ENCODE measurements at regions not wholly inside any gene's neighbourhood (a gene's known extent, or its start where the extent isn't known, plus 50 kb on each side); places are given as distances from the start of the nearest gene placed in this dataset.
"Not testable (repeated sequence)": the region's sequence is repeated elsewhere in the genome, so short reads cannot be mapped to it uniquely, and the experiment has no call there.

DNA sequence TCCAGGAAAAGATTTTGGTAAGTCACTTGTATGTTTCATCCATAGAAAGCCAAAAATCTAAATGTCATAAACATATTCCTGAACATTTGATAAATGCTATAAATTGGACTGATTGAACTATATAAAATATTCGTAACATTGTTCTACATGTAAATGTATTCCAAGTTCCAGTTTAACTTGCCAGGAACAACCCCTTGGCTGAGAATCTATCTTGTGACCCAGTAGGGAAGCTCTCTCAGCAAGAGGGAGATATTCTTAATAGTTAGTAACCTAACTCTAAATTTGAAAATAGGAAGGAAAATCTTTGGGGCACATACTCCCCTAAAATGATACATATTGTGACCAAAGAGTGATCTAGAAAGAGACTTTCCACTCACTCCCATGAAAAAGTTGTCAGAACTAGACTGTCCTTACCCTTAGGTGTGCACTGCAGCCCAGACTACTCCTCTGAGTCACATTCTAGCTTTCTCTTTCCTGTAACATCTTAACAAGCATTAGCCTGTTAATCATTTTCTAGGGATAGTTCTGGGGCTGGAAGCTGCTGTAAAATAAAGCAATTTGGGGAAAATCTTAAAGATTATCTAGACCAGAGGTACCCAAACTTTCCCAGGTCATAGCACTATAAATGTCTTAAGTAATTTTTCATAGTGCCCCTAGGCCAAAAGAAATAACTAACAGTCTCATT is 73.7 kb upstream of the SKAP2 start (continued):
- TF ChIP-seq FOSL2 (IDR thresholded peaks at IDR 0.05; ENCODE audit: borderline replicate concordance, low read depth) (no peak), RFX5 (IDR thresholded peaks at IDR 0.05; ENCODE audit: low read length) (no peak)

DNA sequence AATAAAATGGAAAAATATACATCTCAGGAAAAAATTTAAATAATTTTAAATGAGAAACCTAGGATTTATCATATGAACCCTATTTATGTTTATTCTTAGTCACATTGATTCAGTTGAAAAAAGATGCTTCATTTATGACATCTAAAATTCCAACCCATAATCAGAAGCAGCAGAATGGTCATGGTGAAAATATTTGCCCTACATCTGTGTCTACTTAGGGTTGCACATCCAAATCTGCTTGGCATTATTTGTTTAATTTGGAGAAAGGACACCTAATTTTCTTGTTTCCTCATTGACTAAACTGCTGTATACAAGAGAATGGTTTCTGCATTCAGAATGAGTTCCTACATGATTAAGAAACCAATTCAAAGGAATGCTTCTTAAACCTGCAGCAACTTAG is 72.9 kb upstream of the SKAP2 start:
- POLR2A ChIA-PET = no interaction called here
- no peak overlapping the region for H3K27ac ChIP-seq (ENCODE audit: low read depth in 2 of 2, low read length in 1 of 2)
- DNase-seq = no peak

DNA sequence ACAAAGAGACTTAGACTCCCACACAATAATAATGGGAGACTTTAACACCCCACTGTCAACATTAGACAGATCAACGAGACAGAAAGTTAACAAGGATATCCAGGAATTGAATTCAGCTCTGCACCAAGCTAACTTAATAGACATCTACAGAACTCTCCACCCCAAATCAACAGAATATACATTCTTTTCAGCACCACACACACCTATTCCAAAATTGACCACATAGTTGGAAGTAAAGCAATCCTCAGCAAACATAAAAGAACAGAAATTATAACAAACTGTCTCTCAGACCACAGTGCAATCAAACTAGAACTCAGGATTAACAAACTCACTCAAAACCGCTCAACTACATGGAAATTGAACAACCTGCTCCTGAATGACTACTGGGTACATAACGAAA is 68.2 kb upstream of the SKAP2 start:
- H3K4me3 ChIP-seq (ENCODE audit: low read depth in 2 of 2, low read length in 1 of 2); H3K9ac ChIP-seq; DNase-seq; H2AFZ ChIP-seq (ENCODE audit: low read depth); POLR2A ChIA-PET; H3K27me3 ChIP-seq (ENCODE audit: insufficient read depth); CTCF ChIA-PET; H3K36me3 ChIP-seq (replicated peaks in 1 of 2; ENCODE audit: control insufficient read depth in 1 of 2, insufficient read depth in 2 of 2, low read length in 1 of 2); H3K4me1 ChIP-seq (ENCODE audit: control insufficient read depth in 1 of 2, insufficient read depth in 2 of 2, low read depth in 1 of 2, low read length in 1 of 2); H3K9me3 ChIP-seq; H3K9me2 ChIP-seq; H4K20me1 ChIP-seq (ENCODE audit: insufficient read depth); H3K79me2 ChIP-seq (ENCODE audit: insufficient read depth); H3K27ac ChIP-seq (ENCODE audit: low read depth in 2 of 2, low read length in 1 of 2); H3K4me2 ChIP-seq; H3F3A ChIP-seq (replicated peaks; ENCODE audit: insufficient read depth): not testable (repeated sequence)
- WGBS (ENCODE audit: low lambda C conversion rate) = 2% methylated on average over 3 of the region's 3 CpGs

More for the DNA sequence above, 72.9 kb upstream of the SKAP2 start:
- Histone ChIP-seq H3K79me2 (ENCODE audit: insufficient read depth) (no peaks in the 10 kb centered on the region), H3K9me3 (no peaks in the 10 kb centered on the region), H2AFZ (ENCODE audit: low read depth) (no peak overlapping the region), H3K4me3 (ENCODE audit: low read depth in 2 of 2, low read length in 1 of 2) (no peak overlapping the region), H3K27me3 (ENCODE audit: insufficient read depth) (no peaks in the 10 kb centered on the region; the same call in 1 of the 2 replicates), H3K4me1 (ENCODE audit: control insufficient read depth in 1 of 2, insufficient read depth in 2 of 2, low read depth in 1 of 2, low read length in 1 of 2) (no peaks in the 10 kb centered on the region), H3K9me2 (no peaks in the 10 kb centered on the region), H3K9ac (no peak overlapping the region), H3F3A (replicated peaks; ENCODE audit: insufficient read depth) (no peaks in the 10 kb centered on the region), H3K4me2 (no peak overlapping the region), H3K36me3 (replicated peaks in 1 of 2; ENCODE audit: control insufficient read depth in 1 of 2, insufficient read depth in 2 of 2, low read length in 1 of 2) (no peaks in the 10 kb centered on the region), H4K20me1 (ENCODE audit: insufficient read depth) (no peaks in the 10 kb centered on the region)
- CTCF ChIA-PET = no interaction called here
- TF ChIP-seq JUND (IDR thresholded peaks at IDR 0.05) (no peak), CHD2 (IDR thresholded peaks at IDR 0.05; ENCODE audit: low read length, partially characterized antibody) (no peak), GATA2 (CRISPR knock-in tag; IDR thresholded peaks at IDR 0.05) (no peak), EP300 (IDR thresholded peaks at IDR 0.05; ENCODE audit: borderline replicate concordance in 1 of 2, low read depth in 1 of 2, low read length in 1 of 2) (no peak)
- TF ChIP-seq, protein P1, sequence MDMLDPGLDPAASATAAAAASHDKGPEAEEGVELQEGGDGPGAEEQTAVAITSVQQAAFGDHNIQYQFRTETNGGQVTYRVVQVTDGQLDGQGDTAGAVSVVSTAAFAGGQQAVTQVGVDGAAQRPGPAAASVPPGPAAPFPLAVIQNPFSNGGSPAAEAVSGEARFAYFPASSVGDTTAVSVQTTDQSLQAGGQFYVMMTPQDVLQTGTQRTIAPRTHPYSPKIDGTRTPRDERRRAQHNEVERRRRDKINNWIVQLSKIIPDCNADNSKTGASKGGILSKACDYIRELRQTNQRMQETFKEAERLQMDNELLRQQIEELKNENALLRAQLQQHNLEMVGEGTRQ (IDR thresholded peaks at IDR 0.05; ENCODE audit: borderline replicate concordance, low read depth, low read length) = no peak

DNA sequence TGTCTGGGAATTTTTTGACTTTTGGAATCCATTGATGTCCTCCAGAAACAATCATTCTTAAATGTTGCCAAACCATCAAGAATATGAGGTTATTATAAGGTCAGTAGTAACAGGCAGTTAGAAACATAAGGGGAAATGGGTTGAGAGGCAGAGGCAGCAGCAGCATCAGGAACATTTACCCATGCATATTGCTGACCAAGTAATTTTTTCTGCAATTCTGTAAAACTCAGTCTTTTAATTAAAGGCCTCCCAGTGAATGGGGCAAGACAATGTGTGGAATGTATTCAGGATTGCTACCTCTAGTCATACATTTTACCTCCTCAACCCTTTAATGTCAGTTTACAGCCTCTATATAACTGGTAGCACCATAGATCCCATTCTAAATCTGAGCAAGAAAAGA is 66.5 kb upstream of the SKAP2 start:
- Histone ChIP-seq H3F3A (replicated peaks; ENCODE audit: insufficient read depth) (no peaks in the 10 kb centered on the region), H4K20me1 (ENCODE audit: insufficient read depth) (no peaks in the 10 kb centered on the region), H3K9ac (no peak overlapping the region), H2AFZ (ENCODE audit: low read depth) (no peak overlapping the region), H3K36me3 (replicated peaks in 1 of 2; ENCODE audit: control insufficient read depth in 1 of 2, insufficient read depth in 2 of 2, low read length in 1 of 2) (no peaks in the 10 kb centered on the region), H3K27ac (ENCODE audit: low read depth in 2 of 2, low read length in 1 of 2) (no peak overlapping the region), H3K4me2 (no peak overlapping the region), H3K4me1 (ENCODE audit: control insufficient read depth in 1 of 2, insufficient read depth in 2 of 2, low read depth in 1 of 2, low read length in 1 of 2) (no peaks in the 10 kb centered on the region), H3K79me2 (ENCODE audit: insufficient read depth) (no peaks in the 10 kb centered on the region), H3K9me2 (no peaks in the 10 kb centered on the region), H3K9me3 (no peaks in the 10 kb centered on the region), H3K27me3 (ENCODE audit: insufficient read depth) (0 out of 2 replicates have a peak, but pooled peaks cover 3% of the 10 kb centered on the region), H3K4me3 (ENCODE audit: low read depth in 2 of 2, low read length in 1 of 2) (no peak overlapping the region)
- DNase-seq = no peak
- TF ChIP-seq YY1 (IDR thresholded peaks at IDR 0.05; ENCODE audit: low read depth) (no peak), FOXJ3 (CRISPR knock-in tag; IDR thresholded peaks at IDR 0.05) (no peak), MEF2A (IDR thresholded peaks at IDR 0.05; ENCODE audit: borderline replicate concordance, low read depth) (no peak), JUND (IDR thresholded peaks at IDR 0.05) (no peak), TCF12 (IDR thresholded peaks at IDR 0.05) (no peak)
- TF ChIP-seq, protein P2, sequence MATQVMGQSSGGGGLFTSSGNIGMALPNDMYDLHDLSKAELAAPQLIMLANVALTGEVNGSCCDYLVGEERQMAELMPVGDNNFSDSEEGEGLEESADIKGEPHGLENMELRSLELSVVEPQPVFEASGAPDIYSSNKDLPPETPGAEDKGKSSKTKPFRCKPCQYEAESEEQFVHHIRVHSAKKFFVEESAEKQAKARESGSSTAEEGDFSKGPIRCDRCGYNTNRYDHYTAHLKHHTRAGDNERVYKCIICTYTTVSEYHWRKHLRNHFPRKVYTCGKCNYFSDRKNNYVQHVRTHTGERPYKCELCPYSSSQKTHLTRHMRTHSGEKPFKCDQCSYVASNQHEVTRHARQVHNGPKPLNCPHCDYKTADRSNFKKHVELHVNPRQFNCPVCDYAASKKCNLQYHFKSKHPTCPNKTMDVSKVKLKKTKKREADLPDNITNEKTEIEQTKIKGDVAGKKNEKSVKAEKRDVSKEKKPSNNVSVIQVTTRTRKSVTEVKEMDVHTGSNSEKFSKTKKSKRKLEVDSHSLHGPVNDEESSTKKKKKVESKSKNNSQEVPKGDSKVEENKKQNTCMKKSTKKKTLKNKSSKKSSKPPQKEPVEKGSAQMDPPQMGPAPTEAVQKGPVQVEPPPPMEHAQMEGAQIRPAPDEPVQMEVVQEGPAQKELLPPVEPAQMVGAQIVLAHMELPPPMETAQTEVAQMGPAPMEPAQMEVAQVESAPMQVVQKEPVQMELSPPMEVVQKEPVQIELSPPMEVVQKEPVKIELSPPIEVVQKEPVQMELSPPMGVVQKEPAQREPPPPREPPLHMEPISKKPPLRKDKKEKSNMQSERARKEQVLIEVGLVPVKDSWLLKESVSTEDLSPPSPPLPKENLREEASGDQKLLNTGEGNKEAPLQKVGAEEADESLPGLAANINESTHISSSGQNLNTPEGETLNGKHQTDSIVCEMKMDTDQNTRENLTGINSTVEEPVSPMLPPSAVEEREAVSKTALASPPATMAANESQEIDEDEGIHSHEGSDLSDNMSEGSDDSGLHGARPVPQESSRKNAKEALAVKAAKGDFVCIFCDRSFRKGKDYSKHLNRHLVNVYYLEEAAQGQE (IDR thresholded peaks at IDR 0.05; ENCODE audit: low read depth, low read length) = no peak
- TF ChIP-seq, protein P3, sequence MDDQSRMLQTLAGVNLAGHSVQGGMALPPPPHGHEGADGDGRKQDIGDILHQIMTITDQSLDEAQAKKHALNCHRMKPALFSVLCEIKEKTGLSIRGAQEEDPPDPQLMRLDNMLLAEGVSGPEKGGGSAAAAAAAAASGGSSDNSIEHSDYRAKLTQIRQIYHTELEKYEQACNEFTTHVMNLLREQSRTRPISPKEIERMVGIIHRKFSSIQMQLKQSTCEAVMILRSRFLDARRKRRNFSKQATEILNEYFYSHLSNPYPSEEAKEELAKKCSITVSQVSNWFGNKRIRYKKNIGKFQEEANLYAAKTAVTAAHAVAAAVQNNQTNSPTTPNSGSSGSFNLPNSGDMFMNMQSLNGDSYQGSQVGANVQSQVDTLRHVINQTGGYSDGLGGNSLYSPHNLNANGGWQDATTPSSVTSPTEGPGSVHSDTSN (IDR thresholded peaks at IDR 0.05) = no peak
- ChIA-PET POLR2A (no interaction called here), CTCF (no interaction called here)
